ENCODE measurements at regions not wholly inside any gene's neighbourhood (a gene's known extent, or its start where the extent isn't known, plus 50 kb on each side); places are given as distances from the start of the nearest gene placed in this dataset.

DNA sequence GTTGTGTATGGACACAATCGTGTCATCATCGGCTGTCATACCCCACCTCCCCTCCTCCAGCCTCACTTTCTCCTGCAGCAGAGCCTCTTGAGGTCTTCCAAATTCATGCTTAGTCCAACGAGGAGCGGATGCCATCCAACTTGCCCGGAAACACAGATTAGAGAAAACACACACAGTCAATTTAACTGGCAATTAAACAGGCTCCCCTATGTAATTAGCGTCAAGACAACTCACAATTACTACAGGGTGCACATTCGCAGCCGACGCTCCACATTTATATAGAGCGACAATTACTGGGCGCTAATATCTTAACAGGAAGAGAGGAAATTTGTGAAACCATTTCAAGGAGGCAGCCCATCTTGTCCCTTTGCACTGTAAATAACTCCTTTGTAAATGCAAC, 86.0 kb upstream of the ZNF618 start:
- TF ChIP-seq, protein P1, sequence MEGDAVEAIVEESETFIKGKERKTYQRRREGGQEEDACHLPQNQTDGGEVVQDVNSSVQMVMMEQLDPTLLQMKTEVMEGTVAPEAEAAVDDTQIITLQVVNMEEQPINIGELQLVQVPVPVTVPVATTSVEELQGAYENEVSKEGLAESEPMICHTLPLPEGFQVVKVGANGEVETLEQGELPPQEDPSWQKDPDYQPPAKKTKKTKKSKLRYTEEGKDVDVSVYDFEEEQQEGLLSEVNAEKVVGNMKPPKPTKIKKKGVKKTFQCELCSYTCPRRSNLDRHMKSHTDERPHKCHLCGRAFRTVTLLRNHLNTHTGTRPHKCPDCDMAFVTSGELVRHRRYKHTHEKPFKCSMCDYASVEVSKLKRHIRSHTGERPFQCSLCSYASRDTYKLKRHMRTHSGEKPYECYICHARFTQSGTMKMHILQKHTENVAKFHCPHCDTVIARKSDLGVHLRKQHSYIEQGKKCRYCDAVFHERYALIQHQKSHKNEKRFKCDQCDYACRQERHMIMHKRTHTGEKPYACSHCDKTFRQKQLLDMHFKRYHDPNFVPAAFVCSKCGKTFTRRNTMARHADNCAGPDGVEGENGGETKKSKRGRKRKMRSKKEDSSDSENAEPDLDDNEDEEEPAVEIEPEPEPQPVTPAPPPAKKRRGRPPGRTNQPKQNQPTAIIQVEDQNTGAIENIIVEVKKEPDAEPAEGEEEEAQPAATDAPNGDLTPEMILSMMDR (IDR thresholded peaks at IDR 0.05; ENCODE audit: low read length) = no peak
- no peak for TF ChIP-seq EZH2 (optimal IDR thresholded peaks at IDR 0.05; ENCODE audit: low read depth, low read length)
- TF ChIP-seq EZH2phosphoT487 (IDR thresholded peaks at IDR 0.05; ENCODE audit: low read length) = no peak
- Histone ChIP-seq H3K4me2 (ENCODE audit: low read depth, low read length) (no peak overlapping the region), H3K79me2 (ENCODE audit: low read length) (no peaks in the 10 kb centered on the region), H3K4me1 (ENCODE audit: low read length) (no peaks in the 10 kb centered on the region), H3F3A (ENCODE audit: insufficient read depth, low read length) (no peaks in the 10 kb centered on the region), H3K9me2 (replicated peaks; ENCODE audit: insufficient read depth, low read length) (no peaks in the 10 kb centered on the region), H2AFZ (ENCODE audit: low read length) (no peak overlapping the region), H3K27me3 (replicated peaks; ENCODE audit: insufficient read depth, low read length) (no peaks in the 10 kb centered on the region), H3K27ac (ENCODE audit: low read length) (no peak overlapping the region), H4K20me1 (ENCODE audit: insufficient read depth, low read length) (no peaks in the 10 kb centered on the region), H3K36me3 (replicated peaks; ENCODE audit: insufficient read depth, low read length) (no peaks in the 10 kb centered on the region), H3K9me3 (replicated peaks; ENCODE audit: insufficient read depth, low read length) (no peaks in the 10 kb centered on the region), H3K9ac (ENCODE audit: low read length) (no peak overlapping the region), H3K4me3 (ENCODE audit: low read length) (no peak overlapping the region)
- no peak for DNase-seq

GRCh38 chr9:113793558-113793957, 82.6 kb upstream of the ZNF618 start:
- no peak overlapping the region for H2AFZ ChIP-seq (ENCODE audit: low read length)
- TF ChIP-seq, protein P1 (IDR thresholded peaks at IDR 0.05; ENCODE audit: low read length) = no peak
- TF ChIP-seq EZH2 (optimal IDR thresholded peaks at IDR 0.05; ENCODE audit: low read depth, low read length) (no peak), EZH2phosphoT487 (IDR thresholded peaks at IDR 0.05; ENCODE audit: low read length) (no peak)
- no peaks in the 10 kb centered on the region for H3F3A ChIP-seq (ENCODE audit: insufficient read depth, low read length)
- no peaks in the 10 kb centered on the region for H4K20me1 ChIP-seq (ENCODE audit: insufficient read depth, low read length)
- H3K27me3 ChIP-seq (replicated peaks; ENCODE audit: insufficient read depth, low read length) = no peaks in the 10 kb centered on the region
- H3K36me3 ChIP-seq (replicated peaks; ENCODE audit: insufficient read depth, low read length) = no peaks in the 10 kb centered on the region
- no peaks in the 10 kb centered on the region for H3K9me3 ChIP-seq (replicated peaks; ENCODE audit: insufficient read depth, low read length)
- H3K4me1 ChIP-seq (ENCODE audit: low read length) = no peaks in the 10 kb centered on the region
- H3K9ac ChIP-seq (ENCODE audit: low read length) = no peak overlapping the region
- H3K9me2 ChIP-seq (replicated peaks; ENCODE audit: insufficient read depth, low read length) = no peaks in the 10 kb centered on the region
- H3K79me2 ChIP-seq (ENCODE audit: low read length) = no peaks in the 10 kb centered on the region
- no peak overlapping the region for H3K4me3 ChIP-seq (ENCODE audit: low read length)
- H3K27ac ChIP-seq (ENCODE audit: low read length) = no peak overlapping the region
- peak; percentile 2 for DNase-seq
- H3K4me2 ChIP-seq (ENCODE audit: low read depth, low read length) = no peak overlapping the region

DNA sequence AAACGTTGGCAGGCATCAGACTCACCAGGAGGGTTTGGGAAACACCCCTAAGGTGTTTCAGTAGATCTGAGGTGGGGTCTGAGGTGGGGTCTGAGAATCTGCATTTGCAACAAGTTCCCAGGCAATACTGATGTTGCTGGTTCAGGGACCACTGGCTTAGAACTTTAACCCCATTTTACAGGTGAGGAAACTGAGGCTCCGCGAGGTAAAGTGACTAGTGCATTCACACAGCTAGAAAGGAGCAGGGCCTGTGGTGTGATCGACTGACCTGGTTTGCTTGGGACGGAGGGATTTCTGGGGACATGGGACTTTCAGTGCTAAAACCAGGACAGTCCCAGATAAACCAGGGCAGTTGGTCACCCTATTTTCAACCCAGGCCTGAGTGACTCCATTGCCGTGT, 81.4 kb upstream of the ZNF618 start:
- Histone ChIP-seq H3K9ac (ENCODE audit: low read length) (no peak overlapping the region), H3F3A (ENCODE audit: insufficient read depth, low read length) (no peaks in the 10 kb centered on the region), H3K27ac (ENCODE audit: low read length) (no peak overlapping the region), H4K20me1 (ENCODE audit: insufficient read depth, low read length) (no peaks in the 10 kb centered on the region), H3K4me1 (ENCODE audit: low read length) (no peaks in the 10 kb centered on the region), H3K36me3 (replicated peaks; ENCODE audit: insufficient read depth, low read length) (no peaks in the 10 kb centered on the region), H3K9me2 (replicated peaks; ENCODE audit: insufficient read depth, low read length) (no peaks in the 10 kb centered on the region), H3K9me3 (replicated peaks; ENCODE audit: insufficient read depth, low read length) (no peaks in the 10 kb centered on the region), H3K4me3 (ENCODE audit: low read length) (no peak overlapping the region), H3K27me3 (replicated peaks; ENCODE audit: insufficient read depth, low read length) (no peaks in the 10 kb centered on the region), H2AFZ (ENCODE audit: low read length) (no peak overlapping the region), H3K4me2 (ENCODE audit: low read depth, low read length) (no peak overlapping the region), H3K79me2 (ENCODE audit: low read length) (no peaks in the 10 kb centered on the region)
- no peak for TF ChIP-seq EZH2 (optimal IDR thresholded peaks at IDR 0.05; ENCODE audit: low read depth, low read length)
- TF ChIP-seq EZH2phosphoT487 (IDR thresholded peaks at IDR 0.05; ENCODE audit: low read length) = no peak
- DNase-seq = no peak

DNA sequence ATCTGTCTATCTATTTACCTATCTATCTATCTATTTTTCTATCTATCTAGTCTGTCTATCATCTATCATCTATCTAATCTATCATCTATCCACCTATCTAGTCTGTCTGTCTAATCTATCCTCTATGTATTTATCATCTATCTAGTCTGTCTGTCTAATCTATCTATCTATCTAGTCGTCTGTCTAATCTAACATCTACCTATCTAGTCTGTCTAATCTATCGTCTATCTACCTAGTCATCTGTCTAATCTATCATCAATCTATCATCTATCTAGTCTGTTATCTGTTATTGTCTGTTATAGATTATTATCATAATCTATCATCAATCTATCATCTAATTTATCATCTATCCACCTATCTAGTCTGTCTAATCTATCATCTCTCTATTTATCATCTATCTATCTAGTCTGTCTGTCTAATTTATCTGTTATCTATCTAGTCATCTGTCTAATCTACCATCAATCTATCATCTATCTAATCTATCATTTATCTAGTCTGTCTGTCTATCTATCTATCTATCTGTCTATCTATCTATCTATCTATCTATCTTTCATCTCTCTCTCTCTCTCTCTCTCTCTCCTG, 80.2 kb upstream of the ZNF618 start:
- Histone ChIP-seq H3K4me1 (ENCODE audit: low read length) (no peaks in the 10 kb centered on the region), H3K9me3 (replicated peaks; ENCODE audit: insufficient read depth, low read length) (no peaks in the 10 kb centered on the region), H3K27ac (ENCODE audit: low read length) (no peak overlapping the region), H3K4me3 (ENCODE audit: low read length) (no peak overlapping the region), H3K9ac (ENCODE audit: low read length) (no peak overlapping the region), H2AFZ (ENCODE audit: low read length) (no peak overlapping the region), H3K9me2 (replicated peaks; ENCODE audit: insufficient read depth, low read length) (no peaks in the 10 kb centered on the region), H4K20me1 (ENCODE audit: insufficient read depth, low read length) (no peaks in the 10 kb centered on the region), H3K79me2 (ENCODE audit: low read length) (no peaks in the 10 kb centered on the region), H3K4me2 (ENCODE audit: low read depth, low read length) (no peak overlapping the region), H3F3A (ENCODE audit: insufficient read depth, low read length) (no peaks in the 10 kb centered on the region), H3K27me3 (replicated peaks; ENCODE audit: insufficient read depth, low read length) (no peaks in the 10 kb centered on the region), H3K36me3 (replicated peaks; ENCODE audit: insufficient read depth, low read length) (no peaks in the 10 kb centered on the region)
- DNase-seq = no peak
- TF ChIP-seq, protein P1 (IDR thresholded peaks at IDR 0.05; ENCODE audit: low read length) = no peak
- TF ChIP-seq EZH2phosphoT487 (IDR thresholded peaks at IDR 0.05; ENCODE audit: low read length) (no peak), EZH2 (optimal IDR thresholded peaks at IDR 0.05; ENCODE audit: low read depth, low read length) (no peak)

All from MM.1S (cell line).